H9 (cell line): ENCODE measurements at regions not wholly inside any gene's neighbourhood (a gene's known extent, or its start where the extent isn't known, plus 50 kb on each side); places are given as distances from the start of the nearest gene placed in this dataset.

Experiments used
- DNase-seq: peaks from one replicate; pipeline ENCODE4 v3.0.0-alpha.2; 2017
- H2AFZ ChIP-seq: one replicate; pipeline ENCODE4 v1.6.1; 2013; ENCODE audit warnings: mild to moderate bottlenecking, low read length, control low read depth, moderate library complexity
- H2AK5ac ChIP-seq: 2 replicates; pipeline ENCODE4 v1.6.1; 2013; ENCODE audit warnings: low read length, control low read depth, mixed read lengths; ENCODE audit not compliant: insufficient read length
- H2BK120ac ChIP-seq: one replicate; pipeline ENCODE4 v1.6.1; 2013; ENCODE audit warnings: low read depth, mild to moderate bottlenecking, low read length, control low read depth, inconsistent platforms; ENCODE audit not compliant: poor library complexity, severe bottlenecking
- H2BK12ac ChIP-seq: 2 replicates; pipeline ENCODE4 v1.6.1; 2013; ENCODE audit warnings: low read length, control low read depth, mixed read lengths, low read depth; ENCODE audit not compliant: insufficient read length
- H2BK15ac ChIP-seq: 2 replicates; pipeline ENCODE4 v1.6.1; 2013; ENCODE audit warnings: low read depth, low read length, control low read depth
- H2BK20ac ChIP-seq: one replicate; pipeline ENCODE4 v1.6.1; 2013; ENCODE audit warnings: low read depth, mild to moderate bottlenecking, low read length, control low read depth, inconsistent platforms; ENCODE audit not compliant: poor library complexity, severe bottlenecking
- H2BK5ac ChIP-seq: 2 replicates; pipeline ENCODE4 v1.6.1; 2013; ENCODE audit warnings: low read length, control low read depth, mixed read lengths; ENCODE audit not compliant: insufficient read length
- H3K14ac ChIP-seq: 2 replicates; pipeline ENCODE4 v1.6.1; 2013; ENCODE audit warnings: low read length, control low read depth; ENCODE audit not compliant: insufficient read depth
- H3K18ac ChIP-seq: 2 replicates; pipeline ENCODE4 v1.6.1; 2013; ENCODE audit warnings: low read depth, mild to moderate bottlenecking, mixed read lengths, low read length, control low read depth; ENCODE audit not compliant: insufficient read length
- H3K23ac ChIP-seq: 2 replicates; pipeline ENCODE4 v1.6.1; 2013; ENCODE audit warnings: low read length, control low read depth, mixed read lengths, low read depth; ENCODE audit not compliant: insufficient read length
- H3K23me2 ChIP-seq: 2 replicates; pipeline ENCODE4 v1.6.1; 2013; ENCODE audit warnings: low read depth, mild to moderate bottlenecking, mixed read lengths, low read length, control low read depth; ENCODE audit not compliant: insufficient read length, poor library complexity, severe bottlenecking
- H3K27ac ChIP-seq: 2 replicates; pipeline ENCODE4 v1.5.1; 2013; ENCODE audit warnings: low read length, control low read depth, mixed read lengths, low read depth; ENCODE audit not compliant: insufficient read length
- H3K27me3 ChIP-seq: 2 replicates; pipeline ENCODE4 v1.6.1; 2013; ENCODE audit warnings: low read length, control low read depth, inconsistent platforms; ENCODE audit not compliant: insufficient read depth
- H3K4ac ChIP-seq: 2 replicates; pipeline ENCODE4 v1.6.1; 2013; ENCODE audit warnings: low read depth, mild to moderate bottlenecking, control low read depth, inconsistent platforms, low read length, moderate library complexity
- H3K4me1 ChIP-seq: 2 replicates; pipeline ENCODE4 v1.6.1; 2013; ENCODE audit warnings: low read length, control low read depth, inconsistent platforms; ENCODE audit not compliant: insufficient read depth
- H3K4me2 ChIP-seq: 2 replicates; pipeline ENCODE4 v1.6.1; 2013; ENCODE audit warnings: low read length, control low read depth, mixed read lengths; ENCODE audit not compliant: insufficient read length, insufficient read depth
- H3K56ac ChIP-seq: 2 replicates; pipeline ENCODE4 v1.6.1; 2013; ENCODE audit warnings: low read depth, mild to moderate bottlenecking, mixed read lengths, low read length, control low read depth; ENCODE audit not compliant: insufficient read length
- H3K79me1 ChIP-seq: 2 replicates; pipeline ENCODE4 v1.6.1; 2013; ENCODE audit warnings: low read depth, mild to moderate bottlenecking, moderate library complexity, low read length, control low read depth, inconsistent platforms; ENCODE audit not compliant: insufficient read depth, poor library complexity, severe bottlenecking
- H3K79me2 ChIP-seq: 2 replicates; pipeline ENCODE4 v1.6.1; 2013; ENCODE audit warnings: low read length, control low read depth, inconsistent platforms; ENCODE audit not compliant: insufficient read depth
- H3K9ac ChIP-seq: 2 replicates; pipeline ENCODE4 v1.6.1; 2013; ENCODE audit warnings: low read length, control low read depth, mixed read lengths; ENCODE audit not compliant: insufficient read length; ENCODE audit errors: extremely low read depth
- H3K9me3 ChIP-seq: one replicate; pipeline ENCODE4 v1.6.1; 2013; ENCODE audit warnings: low read depth, low read length, inconsistent platforms; ENCODE audit not compliant: control insufficient read depth
- H3T11ph ChIP-seq: one replicate; pipeline ENCODE4 v1.6.1; 2013; ENCODE audit warnings: mild to moderate bottlenecking, low read length, control low read depth, inconsistent platforms
- H4K20me1 ChIP-seq: one replicate; pipeline ENCODE4 v1.6.1; 2013; ENCODE audit not compliant: control insufficient read depth, insufficient read length, insufficient read depth
- H4K5ac ChIP-seq: 2 replicates; pipeline ENCODE4 v1.6.1; 2013; ENCODE audit warnings: low read depth, mild to moderate bottlenecking, mixed read lengths, low read length, control low read depth; ENCODE audit not compliant: insufficient read length
- H4K8ac ChIP-seq: replicated peaks from 2 replicates; pipeline ENCODE4 v1.6.1; 2013; ENCODE audit warnings: low read length, control low read depth, mixed read lengths, low read depth; ENCODE audit not compliant: insufficient read length
- H4K91ac ChIP-seq: 2 replicates; pipeline ENCODE4 v1.6.1; 2013; ENCODE audit warnings: low read depth, mild to moderate bottlenecking, moderate library complexity, mixed read lengths, low read length, control low read depth; ENCODE audit not compliant: insufficient read length
- H3K27ac Mint-ChIP-seq, 3 experiments: 2 replicates in 2 of 3; 3 replicates in 1 of 3; pipeline ENCODE4 v1.8.0; 2020 to 2021; ENCODE audit warnings: mixed read lengths in 3 of 3, mild to moderate bottlenecking in 1 of 3, moderate library complexity in 1 of 3
- H3K27me3 Mint-ChIP-seq: 2 replicates; pipeline ENCODE4 v1.8.0; 2021; ENCODE audit warnings: low read depth, mild to moderate bottlenecking, moderate library complexity, mixed read lengths
- H3K36me3 Mint-ChIP-seq, 3 experiments: 2 replicates in 2 of 3; 3 replicates in 1 of 3; pipeline ENCODE4 v1.8.0; 2020 to 2021; ENCODE audit warnings: low read depth in 3 of 3, mixed read lengths in 3 of 3; ENCODE audit not compliant: insufficient read depth in 1 of 3
- H3K4me1 Mint-ChIP-seq, 2 experiments: 2 replicates each; pipeline ENCODE4 v1.8.0; 2020; ENCODE audit warnings: mixed read lengths in 2 of 2
- H3K4me3 Mint-ChIP-seq, 2 experiments: 2 replicates in 1 of 2; 3 replicates in 1 of 2; pipeline ENCODE4 v1.8.0; 2020 to 2021; ENCODE audit warnings: mild to moderate bottlenecking in 2 of 2, mixed read lengths in 2 of 2, moderate library complexity in 1 of 2
- H3K9me3 Mint-ChIP-seq, 2 experiments: 2 replicates in 1 of 2; 3 replicates in 1 of 2; pipeline ENCODE4 v1.8.0; 2020; ENCODE audit warnings: mild to moderate bottlenecking in 2 of 2, mixed read lengths in 2 of 2, moderate library complexity in 1 of 2
- TF ChIP-seq, protein P1 (sequence below): fragments of 200-600 bp; sonication (generic); conservative IDR thresholded peaks from 3 replicates; pipeline ENCODE4 v1.8.0; 2021; ENCODE audit warnings: antibody characterized with exemption, mild to moderate bottlenecking

DNA sequence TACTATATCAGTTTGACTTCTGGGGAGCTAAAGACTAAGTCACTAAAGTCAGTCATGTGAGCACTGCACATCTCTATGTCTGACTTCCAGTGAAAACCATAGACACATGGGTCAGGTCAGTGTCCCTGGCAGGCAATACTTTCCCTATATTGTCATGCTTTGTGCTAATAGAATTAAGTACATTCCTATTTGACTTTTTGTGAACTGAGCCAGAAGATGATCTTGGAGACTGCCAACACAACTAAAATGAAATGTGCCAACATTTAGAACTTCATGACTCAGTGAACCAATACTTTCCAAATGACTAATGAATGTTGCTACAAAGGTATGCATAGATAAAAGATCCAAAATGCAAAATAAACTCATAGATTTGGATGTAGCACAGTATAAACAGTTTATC is 820.8 kb upstream of the FAM98A start:
- Histone ChIP-seq H2BK20ac (no peak overlapping the region), H3T11ph (no peak overlapping the region), H4K20me1 (no peaks in the 10 kb centered on the region), H3K14ac (no peak overlapping the region), H3K27me3 (no peaks in the 10 kb centered on the region), H3K4me1 (no peaks in the 10 kb centered on the region), H3K27ac (no peak overlapping the region), H2BK5ac (no peak overlapping the region), H3K23ac (no peak overlapping the region), H2AK5ac (no peak overlapping the region), H4K91ac (no peak overlapping the region), H2AFZ (no peak overlapping the region), H3K23me2 (no peaks in the 10 kb centered on the region), H2BK120ac (no peak overlapping the region), H3K56ac (no peak overlapping the region), H3K79me2 (no peaks in the 10 kb centered on the region), H4K5ac (no peak overlapping the region), H3K9me3 (peaks cover 10% of the 10 kb centered on the region), H3K18ac (no peak overlapping the region), H3K79me1 (no peaks in the 10 kb centered on the region), H3K4ac (no peak overlapping the region), H2BK15ac (no peak overlapping the region), H3K4me2 (no peak overlapping the region), H4K8ac (no peak overlapping the region), H3K9ac (no peak overlapping the region), H2BK12ac (no peak overlapping the region)
- Mint-ChIP-seq H3K27me3 (no peaks in the 10 kb centered on the region), H3K36me3 (peaks cover 17 to 48% (median 35%) of the 10 kb centered on the region in 3 experiments), H3K4me3 (no peak overlapping the region), H3K27ac (no peak overlapping the region), H3K4me1 (peaks cover 7 to 9% of the 10 kb centered on the region in 2 experiments; a peak in 3 of 4 replicates), H3K9me3 (peaks cover 41 to 47% of the 10 kb centered on the region in 2 experiments)
- no peak for DNase-seq
- TF ChIP-seq, protein P1, sequence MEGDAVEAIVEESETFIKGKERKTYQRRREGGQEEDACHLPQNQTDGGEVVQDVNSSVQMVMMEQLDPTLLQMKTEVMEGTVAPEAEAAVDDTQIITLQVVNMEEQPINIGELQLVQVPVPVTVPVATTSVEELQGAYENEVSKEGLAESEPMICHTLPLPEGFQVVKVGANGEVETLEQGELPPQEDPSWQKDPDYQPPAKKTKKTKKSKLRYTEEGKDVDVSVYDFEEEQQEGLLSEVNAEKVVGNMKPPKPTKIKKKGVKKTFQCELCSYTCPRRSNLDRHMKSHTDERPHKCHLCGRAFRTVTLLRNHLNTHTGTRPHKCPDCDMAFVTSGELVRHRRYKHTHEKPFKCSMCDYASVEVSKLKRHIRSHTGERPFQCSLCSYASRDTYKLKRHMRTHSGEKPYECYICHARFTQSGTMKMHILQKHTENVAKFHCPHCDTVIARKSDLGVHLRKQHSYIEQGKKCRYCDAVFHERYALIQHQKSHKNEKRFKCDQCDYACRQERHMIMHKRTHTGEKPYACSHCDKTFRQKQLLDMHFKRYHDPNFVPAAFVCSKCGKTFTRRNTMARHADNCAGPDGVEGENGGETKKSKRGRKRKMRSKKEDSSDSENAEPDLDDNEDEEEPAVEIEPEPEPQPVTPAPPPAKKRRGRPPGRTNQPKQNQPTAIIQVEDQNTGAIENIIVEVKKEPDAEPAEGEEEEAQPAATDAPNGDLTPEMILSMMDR, result no peak
